ENCODE measurements at regions not wholly inside any gene's neighbourhood (a gene's known extent, or its start where the extent isn't known, plus 50 kb on each side); places are given as distances from the start of the nearest gene placed in this dataset.

DNA sequence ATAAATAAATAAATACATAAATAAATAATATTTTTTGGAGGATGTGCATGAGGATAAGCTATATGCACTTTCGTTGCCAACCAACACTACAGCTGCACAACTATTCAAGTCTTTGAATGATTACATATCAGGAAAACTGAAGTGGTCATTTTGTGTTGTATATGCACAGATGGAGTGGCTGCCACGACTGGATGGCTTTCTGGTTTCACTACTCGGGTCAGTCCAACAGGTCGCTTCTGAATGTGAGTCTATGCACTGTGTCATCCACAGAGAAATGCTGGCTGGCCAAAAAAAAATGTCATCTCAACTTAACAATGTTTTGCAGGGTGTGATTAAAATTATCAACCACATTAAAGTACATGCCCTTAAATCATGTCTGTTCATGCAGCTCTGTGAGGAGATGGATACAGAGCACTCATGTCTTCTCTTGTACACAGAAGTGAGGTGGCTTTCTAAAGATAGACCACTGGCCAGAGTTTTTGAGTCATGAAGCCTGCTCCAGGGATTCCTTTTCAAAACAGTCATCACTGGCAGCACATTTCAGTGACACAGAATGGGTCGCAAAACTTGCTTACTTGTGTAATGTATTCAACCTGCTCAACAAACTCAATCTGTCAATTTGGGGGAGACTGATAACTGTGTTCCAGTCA, 589.8 kb upstream of the CYLC2 start:
- no peaks in the 10 kb centered on the region for H3K79me2 ChIP-seq (ENCODE audit: control insufficient read depth in 1 of 2, insufficient read depth in 2 of 2, low read length in 2 of 2)
- no peak overlapping the region for H2AK5ac ChIP-seq (ENCODE audit: low read depth, low read length)
- POLR2A ChIA-PET (ENCODE audit: partially characterized antibody) = no interaction called here
- FAIRE-seq = no peak
- H3K18ac ChIP-seq (ENCODE audit: extremely low read depth, low read length) = no peak overlapping the region
- H3K4me3 ChIP-seq (ENCODE audit: extremely low read depth in 1 of 4, insufficient read depth in 2 of 4, low read depth in 3 of 4, low read length in 4 of 4) = no peak overlapping the region
- no peaks in the 10 kb centered on the region; a peak in 1 of 8 replicates for H3K36me3 ChIP-seq (ENCODE audit: control insufficient read depth in 2 of 4, insufficient read depth in 4 of 4, low read length in 3 of 4)
- no peak overlapping the region for H2BK120ac ChIP-seq (replicated peaks; ENCODE audit: low read depth, low read length)
- H3K27me3 ChIP-seq (replicated peaks in 1 of 4; ENCODE audit: control insufficient read depth in 3 of 4, extremely low read depth in 1 of 4, insufficient read depth in 3 of 4, low read length in 3 of 4) = no peaks in the 10 kb centered on the region
- no peaks in the 10 kb centered on the region for H4K20me1 ChIP-seq (replicated peaks in 1 of 2; ENCODE audit: control insufficient read depth in 1 of 2, insufficient read depth in 2 of 2, low read length in 2 of 2)
- no peak overlapping the region for H4K91ac ChIP-seq (replicated peaks; ENCODE audit: insufficient read length, low read length)
- no peak overlapping the region for H3K4me2 ChIP-seq (ENCODE audit: insufficient read depth in 1 of 2, low read depth in 2 of 2, low read length in 2 of 2)
- no peak overlapping the region for H2BK5ac ChIP-seq (ENCODE audit: low read depth, low read length)
- no peak overlapping the region for H4K8ac ChIP-seq (ENCODE audit: extremely low read depth, insufficient read depth, low read length)
- no peak overlapping the region for H3K14ac ChIP-seq (ENCODE audit: insufficient read length)
- no peak overlapping the region for H3K9ac ChIP-seq (replicated peaks in 1 of 4; ENCODE audit: extremely low read depth in 1 of 4, low read depth in 3 of 4, low read length in 3 of 4)
- H2BK15ac ChIP-seq (ENCODE audit: low read length) = no peak overlapping the region
- no peaks in the 10 kb centered on the region for H3K79me1 ChIP-seq (ENCODE audit: low read depth, low read length)
- H2AFZ ChIP-seq (ENCODE audit: low read length) = no peak overlapping the region
- H3K56ac ChIP-seq (replicated peaks; ENCODE audit: insufficient read length, low read depth, low read length) = no peak overlapping the region
- H3K23ac ChIP-seq (ENCODE audit: insufficient read length) = no peak overlapping the region
- no peak overlapping the region for H4K5ac ChIP-seq (ENCODE audit: insufficient read length, low read depth, low read length)
- no peak overlapping the region for H3K4ac ChIP-seq (replicated peaks; ENCODE audit: insufficient read length, low read depth, low read length)
- H2BK12ac ChIP-seq (ENCODE audit: low read depth, low read length) = no peak overlapping the region
- CTCF ChIA-PET (ENCODE audit: partially characterized antibody) = no interaction called here
- peaks cover 7 to 11% of the 10 kb centered on the region in 2 experiments; a peak in 2 of 4 replicates for H3K9me3 ChIP-seq (ENCODE audit: insufficient read depth in 2 of 2, low read depth in 1 of 2, low read length in 1 of 2)
- no peaks in the 10 kb centered on the region for H3K23me2 ChIP-seq (ENCODE audit: low read depth, low read length)
- no peak overlapping the region for H2BK20ac ChIP-seq (ENCODE audit: low read length)
- no peaks in the 10 kb centered on the region for H3K4me1 ChIP-seq (replicated peaks in 1 of 4; ENCODE audit: control insufficient read depth in 3 of 4, insufficient read depth in 4 of 4, low read length in 3 of 4)
- 92% methylated on average over 5 of the region's 5 CpGs; no CpG with 5 or more reads in 1 of the 2 experiments for WGBS, 2 experiments (ENCODE audit: extremely low coverage in 1 of 2, insufficient coverage in 1 of 2, insufficient read length in 1 of 2, insufficient replicate concordance in 2 of 2, low coverage in 1 of 2, low lambda C conversion rate in 2 of 2, missing lambda C conversion rate in 1 of 2)
- no peak overlapping the region for H3K27ac ChIP-seq (ENCODE audit: low read depth, low read length)
- no peak for DNase-seq (ENCODE audit: low read depth in 1 of 2, low spot score in 2 of 2)
- TF ChIP-seq KDM4A (IDR thresholded peaks at IDR 0.05; ENCODE audit: low read depth, low read length, severe bottlenecking) (no peak), RAD21 (IDR thresholded peaks at IDR 0.05 in 1 of 2, conservative IDR thresholded peaks at IDR 0.05 in 1 of 2; ENCODE audit: low read depth in 2 of 2, low read length in 2 of 2) (no peak), JUND (IDR thresholded peaks at IDR 0.05; ENCODE audit: low read length) (no peak), RBBP5 (IDR thresholded peaks at IDR 0.05; ENCODE audit: borderline replicate concordance, low read depth, low read length) (no peak), TEAD4 (IDR thresholded peaks at IDR 0.05; ENCODE audit: low read depth, low read length) (no peak), CHD1 (IDR thresholded peaks at IDR 0.05; ENCODE audit: low read depth, low read length) (no peak), KDM1A (IDR thresholded peaks at IDR 0.05; ENCODE audit: borderline replicate concordance, low read length) (no peak), KDM5A (IDR thresholded peaks at IDR 0.05; ENCODE audit: low read length) (no peak)
- TF ChIP-seq, protein P1, sequence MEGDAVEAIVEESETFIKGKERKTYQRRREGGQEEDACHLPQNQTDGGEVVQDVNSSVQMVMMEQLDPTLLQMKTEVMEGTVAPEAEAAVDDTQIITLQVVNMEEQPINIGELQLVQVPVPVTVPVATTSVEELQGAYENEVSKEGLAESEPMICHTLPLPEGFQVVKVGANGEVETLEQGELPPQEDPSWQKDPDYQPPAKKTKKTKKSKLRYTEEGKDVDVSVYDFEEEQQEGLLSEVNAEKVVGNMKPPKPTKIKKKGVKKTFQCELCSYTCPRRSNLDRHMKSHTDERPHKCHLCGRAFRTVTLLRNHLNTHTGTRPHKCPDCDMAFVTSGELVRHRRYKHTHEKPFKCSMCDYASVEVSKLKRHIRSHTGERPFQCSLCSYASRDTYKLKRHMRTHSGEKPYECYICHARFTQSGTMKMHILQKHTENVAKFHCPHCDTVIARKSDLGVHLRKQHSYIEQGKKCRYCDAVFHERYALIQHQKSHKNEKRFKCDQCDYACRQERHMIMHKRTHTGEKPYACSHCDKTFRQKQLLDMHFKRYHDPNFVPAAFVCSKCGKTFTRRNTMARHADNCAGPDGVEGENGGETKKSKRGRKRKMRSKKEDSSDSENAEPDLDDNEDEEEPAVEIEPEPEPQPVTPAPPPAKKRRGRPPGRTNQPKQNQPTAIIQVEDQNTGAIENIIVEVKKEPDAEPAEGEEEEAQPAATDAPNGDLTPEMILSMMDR (IDR thresholded peaks at IDR 0.05; ENCODE audit: control extremely low read depth in 1 of 3, insufficient read depth in 1 of 3, low read depth in 1 of 3, low read length in 3 of 3) = no peak

Data from H1 (cell line).